Endodermal cell (in vitro differentiated cells): ENCODE measurements at regions not wholly inside any gene's neighbourhood (a gene's known extent, or its start where the extent isn't known, plus 50 kb on each side); places are given as distances from the start of the nearest gene placed in this dataset.
A peak's percentile ranks its signal among the peaks of the same experiment; 100 is the strongest.

ENCODE experiments used
- DNase-seq: peaks from one replicate; pipeline ENCODE4 v3.0.0-alpha.2; 2017
- H3K27ac ChIP-seq: 2 replicates; pipeline ENCODE4 v1.5.1; 2013; ENCODE audit warnings: mild to moderate bottlenecking, low read depth, low read length, moderate library complexity
- H3K27me3 ChIP-seq: 2 replicates; pipeline ENCODE4 v1.6.1; 2013; ENCODE audit warnings: mild to moderate bottlenecking, low read length, moderate library complexity; ENCODE audit not compliant: insufficient read depth, control insufficient read depth, poor library complexity, severe bottlenecking
- H3K36me3 ChIP-seq: 2 replicates; pipeline ENCODE4 v1.7.0; 2013; ENCODE audit warnings: mild to moderate bottlenecking, low read length, moderate library complexity; ENCODE audit not compliant: control insufficient read depth, insufficient read depth
- H3K4me1 ChIP-seq: one replicate; pipeline ENCODE4 v1.7.0; 2013; ENCODE audit warnings: low read length; ENCODE audit not compliant: control insufficient read depth, insufficient read depth
- H3K4me3 ChIP-seq: 2 replicates; pipeline ENCODE4 v1.5.1; 2013; ENCODE audit warnings: mild to moderate bottlenecking, low read length, moderate library complexity
- H3K9ac ChIP-seq: 2 replicates; pipeline ENCODE4 v1.6.1; 2013; ENCODE audit warnings: mild to moderate bottlenecking, low read length, moderate library complexity; ENCODE audit not compliant: poor library complexity, severe bottlenecking; ENCODE audit errors: extremely low read depth
- H3K9me3 ChIP-seq: 2 replicates; pipeline ENCODE4 v1.6.1; 2013; ENCODE audit warnings: mild to moderate bottlenecking, low read length, moderate library complexity; ENCODE audit not compliant: control insufficient read depth
- H3K27ac Mint-ChIP-seq: 2 replicates; pipeline ENCODE4 v1.8.0; 2020; ENCODE audit warnings: mixed read lengths
- H3K27me3 Mint-ChIP-seq: 2 replicates; pipeline ENCODE4 v1.8.0; 2021; ENCODE audit warnings: mild to moderate bottlenecking, mixed read lengths; ENCODE audit not compliant: insufficient read depth
- H3K36me3 Mint-ChIP-seq: 2 replicates; pipeline ENCODE4 v1.8.0; 2020; ENCODE audit warnings: low read depth, mixed read lengths
- H3K4me1 Mint-ChIP-seq: 2 replicates; pipeline ENCODE4 v1.8.0; 2020; ENCODE audit warnings: mixed read lengths
- H3K4me3 Mint-ChIP-seq: 2 replicates; pipeline ENCODE4 v1.8.0; 2020; ENCODE audit warnings: mild to moderate bottlenecking, moderate library complexity, mixed read lengths
- H3K9me3 Mint-ChIP-seq: 2 replicates; pipeline ENCODE4 v1.8.0; 2020; ENCODE audit warnings: mild to moderate bottlenecking, mixed read lengths
- CTCF ChIP-seq: fragments of 200-600 bp; sonication (generic); conservative IDR thresholded peaks from 2 replicates; pipeline ENCODE4 v1.5.0; 2021; ENCODE audit warnings: antibody characterized with exemption, mild to moderate bottlenecking
- WGBS, 2 experiments: methylation state at CpG; one replicate each; pipeline versions ENCODE4 v1.1.5 to v1.1.7; 2013; ENCODE audit warnings: missing lambda C conversion rate in 2 of 2, mixed read lengths in 1 of 2; ENCODE audit not compliant: insufficient coverage in 1 of 2, insufficient read length in 1 of 2; 5-methylcytosine and 5-hydroxymethylcytosine counted together

- Histone ChIP-seq H3K36me3 (no peaks in the 10 kb centered on the region), H3K4me3 (no peak overlapping the region), H3K4me1 (no peaks in the 10 kb centered on the region), H3K9ac (no peak overlapping the region), H3K27me3 (peaks cover 29% of the 10 kb centered on the region), H3K27ac (no peak overlapping the region), H3K9me3 (no peaks in the 10 kb centered on the region)
- no peak overlapping the region for H3K27ac Mint-ChIP-seq
- no peaks in the 10 kb centered on the region for H3K36me3 Mint-ChIP-seq
- DNase-seq = no peak
- WGBS, 2 experiments = 85% methylated on average over 2 to 7 of the region's 7 CpGs
- no peaks in the 10 kb centered on the region for H3K4me1 Mint-ChIP-seq
- no peak for TF ChIP-seq CTCF
- peaks cover 29% of the 10 kb centered on the region for H3K27me3 Mint-ChIP-seq
- H3K4me3 Mint-ChIP-seq = no peak overlapping the region
- no peaks in the 10 kb centered on the region for H3K9me3 Mint-ChIP-seq
Measured at GRCh38 chr17:79296243-79296642, 221.6 kb downstream of the ENGASE start.

GRCh38 chr17:79295307-79295706 is 220.7 kb downstream of the ENGASE start:
- Histone ChIP-seq H3K27ac (no peak overlapping the region), H3K9me3 (no peaks in the 10 kb centered on the region), H3K27me3 (peaks cover 35% of the 10 kb centered on the region), H3K4me1 (no peaks in the 10 kb centered on the region), H3K9ac (no peak overlapping the region), H3K36me3 (no peaks in the 10 kb centered on the region), H3K4me3 (no peak overlapping the region)
- TF ChIP-seq CTCF = no peak
- Mint-ChIP-seq H3K27ac (no peak overlapping the region), H3K9me3 (no peaks in the 10 kb centered on the region), H3K36me3 (no peaks in the 10 kb centered on the region), H3K27me3 (peaks cover 30% of the 10 kb centered on the region), H3K4me3 (no peak overlapping the region), H3K4me1 (no peaks in the 10 kb centered on the region)
- no peak for DNase-seq
- WGBS, 2 experiments = 78 to 80% methylated on average over 4 to 6 of the region's 6 CpGs

GRCh38 chr17:79294459-79295071 is 219.9 kb downstream of the ENGASE start:
- Histone ChIP-seq H3K9ac (no peak overlapping the region), H3K4me1 (no peaks in the 10 kb centered on the region), H3K27ac (no peak overlapping the region), H3K27me3 (peaks cover 35% of the 10 kb centered on the region), H3K36me3 (no peaks in the 10 kb centered on the region), H3K4me3 (no peak overlapping the region), H3K9me3 (no peaks in the 10 kb centered on the region)
- peak; percentile 99 for DNase-seq
- WGBS, 2 experiments = 31 to 34% methylated on average over 20 to 26 of the region's 26 CpGs
- Mint-ChIP-seq H3K4me1 (no peaks in the 10 kb centered on the region), H3K27me3 (peaks cover 30% of the 10 kb centered on the region), H3K4me3 (no peak overlapping the region), H3K27ac (no peak overlapping the region), H3K9me3 (no peaks in the 10 kb centered on the region), H3K36me3 (no peaks in the 10 kb centered on the region)
- no peak for TF ChIP-seq CTCF
